Smooth muscle cell (in vitro differentiated cells): ENCODE measurements at regions not wholly inside any gene's neighbourhood (a gene's known extent, or its start where the extent isn't known, plus 50 kb on each side); places are given as distances from the start of the nearest gene placed in this dataset.
A peak's percentile ranks its signal among the peaks of the same experiment; 100 is the strongest.
"Not testable (repeated sequence)": the region's sequence is repeated elsewhere in the genome, so short reads cannot be mapped to it uniquely, and the experiment has no call there.

Experiments used
- DNase-seq: peaks from one replicate; lab custom pipeline; 2025; ENCODE audit not compliant: unreplicated experiment; lab: John Stamatoyannopoulos, UW
- H2AFZ ChIP-seq: fragments of 200-600 bp; sonication (generic); 2 replicates; pipeline ENCODE4 v1.6.0; 2016; ENCODE audit warnings: antibody characterized with exemption, low read depth, mild to moderate bottlenecking
- H3F3A ChIP-seq: fragments of 200-600 bp; sonication (generic); 2 replicates; pipeline ENCODE4 v1.6.0; 2017; ENCODE audit warnings: antibody characterized with exemption, low read depth
- H3K27ac ChIP-seq: fragments of 200-600 bp; sonication (generic); 2 replicates; pipeline ENCODE4 v1.5.1; 2016; ENCODE audit warnings: low read depth, mild to moderate bottlenecking
- H3K27me3 ChIP-seq: fragments of 200-600 bp; sonication (generic); 2 replicates; pipeline ENCODE4 v1.6.1; 2016; ENCODE audit warnings: low read depth, mild to moderate bottlenecking
- H3K36me3 ChIP-seq: fragments of 200-600 bp; sonication (generic); 2 replicates; pipeline ENCODE4 v1.5.1; 2016; ENCODE audit warnings: low read depth
- H3K4me1 ChIP-seq: fragments of 200-600 bp; sonication (generic); 2 replicates; pipeline ENCODE4 v1.5.1; 2016; ENCODE audit warnings: low read depth
- H3K4me2 ChIP-seq: fragments of 200-600 bp; sonication (generic); 2 replicates; pipeline ENCODE4 v1.6.0; 2016; ENCODE audit warnings: mild to moderate bottlenecking
- H3K4me3 ChIP-seq: fragments of 200-600 bp; sonication (generic); 2 replicates; pipeline ENCODE4 v1.5.1; 2016; ENCODE audit warnings: mild to moderate bottlenecking
- H3K79me2 ChIP-seq: fragments of 200-600 bp; sonication (generic); 2 replicates; pipeline ENCODE4 v1.6.0; 2016; ENCODE audit warnings: low read depth, mild to moderate bottlenecking
- H3K9ac ChIP-seq: fragments of 200-600 bp; sonication (generic); 2 replicates; pipeline ENCODE4 v1.6.0; 2016; ENCODE audit warnings: low read depth
- H3K9me3 ChIP-seq: fragments of 200-600 bp; sonication (generic); replicated peaks from 2 replicates; pipeline ENCODE4 v1.5.1; 2016; ENCODE audit warnings: low read depth
- H4K20me1 ChIP-seq: fragments of 200-600 bp; sonication (generic); 2 replicates; pipeline ENCODE4 v1.6.0; 2016; ENCODE audit warnings: low read depth
- CTCF ChIP-seq: fragments of 200-600 bp; sonication (generic); IDR thresholded peaks from 2 replicates; pipeline ENCODE4 v1.5.1; 2017; ENCODE audit warnings: borderline replicate concordance, mild to moderate bottlenecking, antibody characterized with exemption; ENCODE audit not compliant: insufficient read depth, poor library complexity, severe bottlenecking
- WGBS: methylation state at CpG from one replicate; pipeline ENCODE4 v1.1.7; 2016; ENCODE audit warnings: low lambda C conversion rate; 5-methylcytosine and 5-hydroxymethylcytosine counted together

GRCh38 chr4:3893590-3893989 is 127.4 kb downstream of the ADRA2C start:
- not testable (repeated sequence) for H3K4me1 ChIP-seq, H2AFZ ChIP-seq, DNase-seq, H3K36me3 ChIP-seq, H3K9ac ChIP-seq, H3K27ac ChIP-seq, H3K4me2 ChIP-seq, H3F3A ChIP-seq, H3K79me2 ChIP-seq, H3K9me3 ChIP-seq, H3K4me3 ChIP-seq, H4K20me1 ChIP-seq, H3K27me3 ChIP-seq
- WGBS = 32% methylated on average over 8 of the region's 8 CpGs
- peak; percentile 17 for TF ChIP-seq CTCF

- H3K9ac ChIP-seq, DNase-seq: not testable (repeated sequence)
- 80% methylated on average over 20 of the region's 20 CpGs for WGBS
Observed at GRCh38 chr4:3894086-3894959, 128.1 kb downstream of the ADRA2C start.

GRCh38 chr4:3896441-3896840 is 130.3 kb downstream of the ADRA2C start:
- 55% methylated on average over 6 of the region's 6 CpGs for whole genome bisulfite sequencing
- Histone ChIP-seq H2AFZ (no peak overlapping the region), H3K36me3 (no peaks in the 10 kb centered on the region), H3K4me3 (no peak overlapping the region), H3K27me3 (no peaks in the 10 kb centered on the region), H3F3A (no peaks in the 10 kb centered on the region), H3K4me1 (no peaks in the 10 kb centered on the region), H3K79me2 (no peaks in the 10 kb centered on the region), H3K9me3 (no peaks in the 10 kb centered on the region), H3K4me2 (no peak overlapping the region), H3K9ac (no peak overlapping the region), H3K27ac (no peak overlapping the region), H4K20me1 (no peaks in the 10 kb centered on the region)
- TF ChIP-seq CTCF = no peak
- DNase-seq = no peak

More at GRCh38 chr4:3894086-3894959, 128.1 kb downstream of the ADRA2C start:
- not testable (repeated sequence) for H3F3A ChIP-seq, H4K20me1 ChIP-seq, H3K27me3 ChIP-seq, H2AFZ ChIP-seq, H3K36me3 ChIP-seq, H3K4me3 ChIP-seq, H3K4me2 ChIP-seq, H3K79me2 ChIP-seq, H3K27ac ChIP-seq, H3K9me3 ChIP-seq, H3K4me1 ChIP-seq

GRCh38 chr4:3896871-3897578 is 130.8 kb downstream of the ADRA2C start:
- not testable (repeated sequence) for H4K20me1 ChIP-seq, H3F3A ChIP-seq, H3K36me3 ChIP-seq, H3K4me2 ChIP-seq, DNase-seq, H3K4me1 ChIP-seq, H3K27ac ChIP-seq, H3K4me3 ChIP-seq, H3K27me3 ChIP-seq, H3K9ac ChIP-seq, H3K9me3 ChIP-seq, H2AFZ ChIP-seq, H3K79me2 ChIP-seq
- 94% methylated on average over 20 of the region's 20 CpGs for WGBS
